ENCODE measurements at regions not wholly inside any gene's neighbourhood (a gene's known extent, or its start where the extent isn't known, plus 50 kb on each side); places are given as distances from the start of the nearest gene placed in this dataset.

- TF ChIP-seq ZBTB10 (CRISPR knock-in tag; IDR thresholded peaks at IDR 0.05; ENCODE audit: borderline replicate concordance), result no peak
- TF ChIP-seq ZNF280D (CRISPR knock-in tag; IDR thresholded peaks at IDR 0.05), result no peak
- TF ChIP-seq ZNF580 (CRISPR knock-in tag; IDR thresholded peaks at IDR 0.05; ENCODE audit: borderline replicate concordance, low read depth), result no peak
- no peak for TF ChIP-seq KDM4B (CRISPR knock-in tag; IDR thresholded peaks at IDR 0.05)
- no peak for TF ChIP-seq BHLHE40 (IDR thresholded peaks at IDR 0.05; ENCODE audit: low read length)
- TF ChIP-seq IRF9 (CRISPR knock-in tag; IDR thresholded peaks at IDR 0.05; ENCODE audit: borderline replicate concordance), result no peak
- no peak for TF ChIP-seq ZSCAN25 (CRISPR knock-in tag; IDR thresholded peaks at IDR 0.05)
Measured at GRCh38 chr10:31139497-31139896, 107.8 kb upstream of the ZNF438 start.
